GM19238 (cell line): ENCODE measurements at regions not wholly inside any gene's neighbourhood (a gene's known extent, or its start where the extent isn't known, plus 50 kb on each side); places are given as distances from the start of the nearest gene placed in this dataset.

Source experiments
- DNase-seq: peaks from one replicate; pipeline ENCODE4 v3.0.0; 2011; ENCODE audit warnings: low spot score; ENCODE audit not compliant: insufficient read length

DNA sequence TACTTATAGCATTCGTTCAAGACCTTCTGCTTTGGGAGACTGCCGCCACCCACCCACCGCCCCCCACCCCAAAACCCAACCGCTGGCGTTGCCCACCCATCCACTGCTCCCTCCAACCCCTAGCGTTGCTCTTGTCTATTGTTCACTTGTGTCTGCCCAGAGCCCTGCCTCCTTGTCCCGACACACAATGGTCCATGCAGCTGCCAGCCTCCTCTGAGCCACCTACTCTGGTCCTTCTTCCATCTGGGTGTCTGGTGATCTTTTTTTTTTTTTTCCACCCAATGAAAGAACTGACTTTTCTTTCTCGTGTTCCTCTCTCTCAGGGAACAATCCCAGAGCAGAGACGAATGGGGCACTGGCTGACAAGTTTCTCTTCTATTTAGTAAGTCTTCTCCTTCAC, 256.0 kb upstream of the SESN3 start:
- DNase-seq, result no peak

DNA sequence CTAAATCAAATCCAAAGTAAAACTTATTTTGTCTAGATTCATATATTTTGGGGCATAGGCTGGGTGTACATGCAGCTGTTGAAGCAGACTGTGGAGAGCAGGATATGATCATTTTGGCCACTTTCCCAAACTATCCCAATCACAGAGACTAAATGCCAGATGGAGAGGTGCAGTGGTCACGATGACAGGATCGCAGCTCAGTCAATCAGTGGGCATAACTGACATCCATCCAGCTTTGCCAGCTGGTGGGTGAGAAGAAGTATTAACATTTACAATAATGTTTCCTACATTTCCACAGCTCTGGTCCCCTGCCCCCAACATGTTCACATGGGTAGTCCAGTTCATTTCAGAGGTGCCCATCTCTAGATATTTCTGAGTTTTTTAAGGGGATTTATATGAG, 255.5 kb upstream of the SESN3 start:
- no peak for DNase-seq

DNA sequence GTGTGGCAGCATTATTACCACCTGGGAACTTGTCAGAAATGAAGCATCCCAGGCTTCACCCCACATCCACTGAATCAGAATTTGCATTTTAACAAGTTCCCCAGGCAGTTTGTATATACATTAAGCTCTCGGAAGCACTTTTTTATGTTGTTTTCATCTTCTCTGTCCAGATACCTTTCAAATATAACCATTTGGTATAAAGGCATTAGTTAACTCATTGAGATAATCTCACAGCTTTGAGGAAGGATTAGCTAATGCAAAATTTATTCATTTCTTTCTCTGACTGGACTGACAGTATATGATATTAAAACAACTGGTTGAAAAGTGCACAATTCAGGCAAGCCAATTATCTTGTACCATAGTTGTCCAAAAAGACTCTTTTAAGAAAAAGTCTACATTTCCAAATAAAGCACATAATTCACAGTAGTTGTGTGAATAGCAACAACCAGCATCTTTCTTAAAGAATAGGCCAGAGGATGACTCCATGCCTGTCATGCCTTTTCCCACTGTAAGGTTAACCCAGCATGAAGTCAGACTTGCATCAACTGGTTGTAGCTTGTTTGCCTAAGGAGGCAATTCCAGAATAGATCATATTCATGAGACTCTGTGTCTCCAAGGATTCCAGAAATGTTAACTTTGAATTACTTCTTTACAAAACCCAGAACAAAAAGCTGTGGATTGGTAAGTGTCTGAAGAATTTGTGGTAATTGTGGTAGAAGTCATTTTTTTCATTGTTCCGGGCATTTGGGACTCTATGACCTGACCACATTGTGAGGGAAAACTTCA, 254.3 kb upstream of the SESN3 start:
- no peak for DNase-seq

DNA sequence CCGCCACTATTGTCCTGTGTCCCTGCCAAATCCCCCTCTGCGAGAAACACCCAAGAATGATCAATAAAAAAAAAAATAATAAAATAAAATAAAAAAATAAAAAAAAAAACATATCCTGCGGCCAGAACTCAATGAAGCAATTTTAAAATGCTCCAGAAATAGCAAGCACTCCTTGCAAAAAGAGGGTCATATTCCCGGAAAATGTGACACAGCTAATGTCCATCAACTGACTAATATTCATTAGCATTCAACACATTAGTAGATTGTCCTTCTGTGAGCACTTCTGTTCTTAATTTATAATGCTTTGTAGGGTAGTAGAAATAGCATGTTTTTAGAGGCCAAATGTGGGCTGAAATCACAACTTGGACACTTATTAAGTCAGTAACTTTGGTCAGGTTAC, 252.3 kb upstream of the SESN3 start:
- DNase-seq, result no peak

DNA sequence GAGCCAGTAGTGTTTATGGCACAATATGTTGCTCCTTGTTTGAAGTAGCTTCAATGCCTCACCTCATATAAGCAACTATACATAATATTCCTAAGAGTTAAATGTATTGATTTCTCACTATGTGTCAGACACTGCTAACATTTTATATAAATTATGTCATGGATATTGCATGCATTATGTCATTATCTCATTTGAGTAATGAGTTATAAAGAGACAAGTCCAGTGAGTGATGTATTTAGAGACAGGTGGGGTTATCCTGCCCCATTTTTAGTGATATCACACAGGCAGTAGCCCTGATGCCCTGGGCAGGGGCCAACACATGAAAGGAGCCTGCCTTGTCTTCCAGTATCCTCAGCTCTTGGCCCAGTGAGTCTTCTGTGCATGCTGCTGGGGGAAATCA, 247.0 kb upstream of the SESN3 start:
- no peak for DNase-seq

DNA sequence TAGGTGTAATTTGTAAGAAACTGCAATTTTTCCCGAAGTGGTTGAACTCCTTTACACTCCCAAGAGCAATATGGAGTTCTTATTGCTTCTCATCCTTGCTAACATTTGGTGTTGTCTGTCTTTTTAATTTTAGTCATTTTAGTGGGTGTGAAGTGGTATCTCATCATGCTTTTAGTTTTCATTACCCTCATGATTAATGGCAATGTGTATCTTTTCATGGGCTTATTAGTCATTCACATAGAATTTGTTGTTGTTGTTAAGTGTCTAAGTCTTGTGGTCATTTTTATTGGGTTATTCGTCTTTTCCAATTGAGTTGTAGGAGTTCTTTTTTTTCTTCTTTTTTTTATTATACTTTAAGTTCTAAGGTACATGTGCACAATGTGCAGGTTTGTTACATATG, 238.3 kb upstream of the SESN3 start:
- no peak for DNase-seq

DNA sequence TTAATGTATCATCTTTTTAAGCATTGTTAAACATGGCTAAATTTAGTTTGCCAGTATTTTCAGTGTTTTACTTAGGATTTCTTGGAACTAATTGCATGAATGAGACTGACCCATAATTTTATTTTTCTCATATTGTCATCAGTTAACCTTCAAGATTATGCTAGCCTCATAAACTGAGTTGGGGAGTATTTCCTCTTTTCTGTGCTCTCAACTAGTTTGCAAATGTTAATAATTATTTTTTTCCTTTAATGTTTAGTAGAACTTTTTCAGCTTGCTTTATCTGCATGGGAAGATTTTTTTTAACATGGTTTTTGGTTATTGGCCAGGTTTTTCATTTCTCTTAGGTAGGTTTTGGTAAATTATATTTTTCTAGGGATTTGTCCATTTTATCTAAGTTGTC, 235.4 kb upstream of the SESN3 start:
- no peak for DNase-seq

DNA sequence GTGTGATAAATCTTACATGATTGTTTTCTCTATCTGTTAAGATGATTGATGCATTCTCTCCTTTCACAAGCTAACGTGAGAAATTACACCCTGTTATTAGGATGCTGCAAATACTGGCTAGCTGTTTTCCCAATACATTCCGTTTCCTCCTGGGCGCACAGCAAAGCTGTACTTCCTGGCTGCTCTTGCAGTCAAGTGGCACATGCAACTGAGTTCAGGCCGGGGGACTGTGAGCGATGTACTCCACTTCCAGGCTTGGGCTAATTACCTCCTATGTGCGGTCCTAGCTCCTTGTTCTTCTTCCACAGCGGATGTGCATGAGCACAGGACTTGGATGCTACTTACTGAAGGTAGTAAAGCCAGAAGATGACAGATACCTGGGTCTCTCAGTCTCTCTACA, 234.9 kb upstream of the SESN3 start:
- DNase-seq, result no peak

DNA sequence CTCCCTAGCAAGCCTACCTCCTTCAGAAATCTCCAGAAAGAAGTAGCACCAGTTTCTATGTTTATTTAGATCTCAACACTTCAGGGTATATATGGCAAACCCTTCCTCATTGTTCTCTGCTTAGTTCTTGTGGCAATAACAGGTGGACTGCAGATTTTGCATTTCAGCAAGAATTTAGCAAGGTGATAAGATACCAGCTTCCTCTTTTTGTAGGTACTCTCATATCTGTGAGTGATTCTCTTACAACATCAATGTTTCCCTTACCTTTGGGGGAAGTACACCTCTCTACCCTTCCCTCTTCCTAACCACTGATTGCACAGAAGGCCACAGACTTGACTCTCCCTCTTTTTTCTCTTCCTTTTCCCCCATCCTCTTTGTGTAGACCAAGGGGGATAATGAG, 230.9 kb upstream of the SESN3 start:
- no peak for DNase-seq

DNA sequence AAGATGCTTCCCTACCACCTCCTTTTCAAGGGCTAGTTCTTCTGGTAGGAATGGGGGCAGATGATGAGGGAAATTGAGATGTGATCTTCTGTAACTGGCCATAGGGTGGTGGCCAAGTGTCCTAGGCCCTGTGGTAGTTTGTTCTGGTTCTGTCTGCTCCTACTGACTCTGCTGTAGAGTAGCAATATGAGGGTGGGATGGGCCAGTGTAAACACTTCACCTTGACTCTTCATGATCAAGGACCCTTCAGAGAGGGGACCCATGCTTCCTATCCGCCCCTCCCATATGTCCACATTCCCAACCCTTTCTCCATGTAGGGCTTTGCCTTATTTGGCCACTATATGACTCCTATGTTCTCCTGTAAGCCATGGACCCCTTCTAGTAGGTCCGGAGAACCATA, 230.3 kb upstream of the SESN3 start:
- DNase-seq, result no peak

DNA sequence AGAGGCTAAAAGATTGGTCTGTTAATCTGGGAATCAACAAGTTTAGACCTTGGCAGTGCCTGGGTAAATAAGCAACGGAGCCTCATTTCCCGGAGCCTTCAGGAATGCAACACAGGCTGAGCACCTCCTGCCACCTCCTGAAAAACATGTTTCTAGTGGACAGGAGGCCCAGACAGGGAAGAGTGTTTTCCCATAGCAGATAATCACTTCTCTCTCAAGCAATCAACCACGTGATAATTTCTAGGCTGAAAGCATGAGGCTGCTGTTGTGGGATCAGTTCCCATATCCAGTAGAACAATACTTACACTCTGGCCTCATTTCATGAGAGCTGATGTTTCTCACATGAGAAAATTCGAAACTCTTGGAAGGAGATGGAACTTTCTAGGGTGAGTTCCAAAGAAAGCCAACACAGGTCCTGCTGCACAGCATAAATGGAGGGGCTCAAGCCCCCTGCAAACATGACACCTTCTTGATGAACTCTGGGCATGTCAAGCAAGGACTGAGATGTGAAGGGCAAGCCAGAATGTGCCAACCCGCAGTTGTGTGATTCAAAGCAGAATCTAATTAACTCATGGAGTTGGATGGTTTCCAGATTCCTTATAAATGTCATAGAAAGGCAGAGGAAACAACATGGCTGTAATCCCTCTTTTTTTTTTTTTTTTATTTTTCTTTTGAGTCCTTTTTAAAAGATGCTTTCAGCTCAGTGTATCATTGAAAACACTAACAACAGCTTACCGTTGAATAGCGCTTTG, 228.5 kb upstream of the SESN3 start:
- no peak for DNase-seq

DNA sequence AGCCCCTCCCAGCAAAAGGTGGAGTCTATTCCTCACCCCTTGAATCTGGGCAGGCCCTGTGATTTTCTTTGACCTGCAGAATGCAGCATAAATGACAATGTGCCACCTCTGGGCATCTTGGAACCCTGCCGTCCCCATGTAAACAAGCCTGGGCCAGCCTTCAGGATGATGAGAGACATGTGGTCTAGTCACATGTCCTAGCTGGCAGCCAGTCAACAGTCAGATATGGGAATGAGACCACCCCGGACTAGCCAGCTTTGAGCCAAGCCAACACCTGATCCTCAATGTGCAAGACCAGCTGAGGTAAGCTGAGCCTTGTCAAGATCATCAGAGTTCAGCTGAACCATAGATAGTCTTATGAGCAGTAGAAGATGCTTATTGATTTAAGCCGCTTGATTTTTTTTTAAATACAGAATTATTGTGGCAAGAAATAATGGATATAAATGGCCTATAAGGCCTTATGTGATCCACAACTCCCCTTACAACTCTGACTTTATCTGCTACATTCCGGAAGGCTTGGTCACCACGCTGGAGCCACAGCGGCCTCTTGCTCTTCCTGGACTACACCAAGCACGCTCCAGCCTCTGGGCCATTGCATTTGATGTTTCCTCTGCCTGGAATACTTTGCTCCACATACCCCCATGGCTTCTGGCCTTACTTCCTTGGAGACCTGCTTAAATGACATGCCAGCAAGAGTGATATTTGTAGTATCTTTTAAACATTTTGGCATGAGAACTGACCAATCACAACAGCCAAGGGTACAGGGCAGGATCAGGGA, 225.9 kb upstream of the SESN3 start:
- DNase-seq, result no peak

DNA sequence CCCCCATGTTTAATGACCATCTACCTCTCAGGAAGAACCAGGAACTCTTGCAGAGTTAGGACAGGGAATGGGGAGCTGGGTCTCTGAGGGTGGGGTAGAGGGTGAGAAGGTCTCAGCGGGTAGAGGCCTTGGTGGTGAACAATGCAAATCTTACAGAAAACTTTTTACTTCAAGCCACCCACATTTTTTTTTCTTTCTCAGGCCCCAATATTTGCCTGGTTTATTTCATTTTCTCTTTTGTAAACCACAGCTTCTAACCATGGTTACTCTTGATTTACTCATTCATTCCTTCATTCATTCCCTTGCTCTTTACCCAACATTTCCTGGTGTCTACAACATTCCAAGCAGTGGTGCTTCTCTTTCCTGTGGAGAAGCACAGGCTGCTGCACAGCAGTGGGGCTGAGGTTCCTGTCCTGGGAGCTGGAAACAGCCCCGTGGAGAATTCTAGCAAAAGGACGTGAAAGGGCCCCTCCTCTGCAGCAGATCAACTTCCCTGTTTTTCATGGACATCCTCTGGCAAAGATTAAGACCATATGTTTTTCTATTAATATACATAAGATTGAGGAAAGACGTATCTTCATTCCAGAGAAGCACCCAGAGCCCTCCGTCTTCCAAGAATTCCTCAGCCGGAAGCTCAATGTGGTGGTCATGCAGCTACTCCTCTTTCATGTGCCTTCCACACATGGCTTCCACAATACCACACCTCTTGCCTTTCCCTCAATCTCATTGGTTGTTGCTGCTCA, 224.4 kb upstream of the SESN3 start:
- DNase-seq, result no peak

DNA sequence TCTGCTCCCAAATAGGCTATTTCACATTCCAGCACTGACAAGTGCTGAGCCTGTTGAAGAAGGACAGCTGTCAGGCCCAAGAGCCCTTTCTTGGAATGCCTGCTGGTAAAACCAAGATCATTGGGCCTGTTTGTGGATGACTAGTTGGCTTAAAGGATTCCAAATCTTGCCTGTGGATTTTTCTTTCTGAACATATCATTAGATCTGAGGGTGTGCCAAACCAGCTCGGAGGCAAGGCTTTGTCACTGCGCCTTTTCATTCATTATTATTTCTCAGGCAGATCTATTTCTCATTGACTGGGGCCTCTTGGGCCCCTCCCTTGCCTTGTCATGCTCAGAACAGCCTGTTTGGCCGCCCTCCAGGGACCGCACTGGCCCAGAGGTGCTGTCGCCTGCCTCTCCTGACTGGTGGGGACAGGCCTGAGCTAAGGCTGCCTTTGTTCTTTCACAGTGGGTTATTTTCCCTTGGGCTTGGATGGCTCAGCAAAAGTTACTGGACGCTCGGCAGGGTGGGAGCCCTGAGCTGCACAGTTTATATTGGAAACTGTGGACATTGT, 222.7 kb upstream of the SESN3 start:
- no peak for DNase-seq

DNA sequence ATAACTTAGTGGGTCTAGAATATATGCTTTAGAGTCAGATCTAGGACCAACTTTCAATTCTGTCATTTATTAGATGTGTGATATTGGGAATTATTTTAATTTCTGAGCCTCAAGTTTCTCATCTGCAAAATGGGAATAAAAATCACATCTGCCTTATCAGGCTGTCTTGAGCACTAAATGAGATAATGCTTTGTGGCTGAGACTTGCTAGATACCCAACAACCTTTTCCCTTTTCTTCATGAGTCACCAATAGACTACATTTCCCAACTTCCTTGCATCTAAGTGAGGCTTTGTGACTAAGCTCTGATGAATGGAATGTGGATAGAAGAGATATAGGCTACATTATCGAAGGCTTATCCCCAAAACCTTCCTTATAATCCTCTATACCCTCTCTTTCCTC, 220.7 kb upstream of the SESN3 start:
- DNase-seq, result no peak

DNA sequence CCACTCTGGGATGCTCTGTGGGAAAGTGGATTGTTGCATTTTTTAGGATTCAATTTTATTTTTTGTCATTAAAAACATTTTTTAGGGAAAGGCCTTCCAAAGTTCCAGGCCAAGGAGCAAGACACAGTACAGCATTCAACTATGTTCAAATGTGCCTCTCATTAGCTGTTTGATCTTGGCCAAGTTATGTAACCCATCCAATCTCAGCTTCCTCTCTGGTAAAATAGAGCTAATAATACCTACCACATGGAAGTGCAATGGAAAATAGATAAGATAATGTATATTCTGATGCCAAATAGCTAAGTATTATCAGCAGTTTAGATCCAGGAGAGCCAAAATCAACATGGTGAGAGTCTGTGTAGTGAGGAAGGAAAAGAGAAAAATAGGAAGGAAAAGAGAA, 220.3 kb upstream of the SESN3 start:
- no peak for DNase-seq

DNA sequence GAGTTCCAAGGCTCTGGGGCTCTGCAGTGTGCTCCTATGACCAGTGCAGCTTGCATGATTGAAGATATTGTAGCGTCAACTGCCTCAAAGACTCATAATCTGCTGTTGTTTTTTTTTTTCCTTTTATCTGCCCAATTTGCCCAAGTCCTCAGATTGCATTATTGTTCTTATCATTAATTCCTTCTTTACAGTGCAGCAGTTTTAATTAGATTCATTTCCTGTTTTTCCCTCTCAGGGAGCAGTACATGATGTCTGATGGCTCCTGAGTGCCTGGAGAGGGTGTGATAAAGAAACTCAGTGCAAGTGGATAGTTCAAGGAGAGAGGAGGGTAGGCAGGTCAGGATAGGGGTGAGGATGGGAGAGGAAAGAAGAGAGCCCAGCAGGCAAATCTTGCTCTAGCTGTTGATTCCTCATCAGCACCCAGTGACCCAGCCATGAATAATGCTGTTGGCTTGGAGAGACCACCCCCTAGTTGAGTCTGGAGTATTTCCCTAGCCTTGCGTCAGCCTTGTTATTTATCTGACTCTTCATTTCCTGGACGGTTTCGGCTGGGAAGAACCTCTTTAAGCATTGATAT, 219.6 kb upstream of the SESN3 start:
- DNase-seq, result no peak

DNA sequence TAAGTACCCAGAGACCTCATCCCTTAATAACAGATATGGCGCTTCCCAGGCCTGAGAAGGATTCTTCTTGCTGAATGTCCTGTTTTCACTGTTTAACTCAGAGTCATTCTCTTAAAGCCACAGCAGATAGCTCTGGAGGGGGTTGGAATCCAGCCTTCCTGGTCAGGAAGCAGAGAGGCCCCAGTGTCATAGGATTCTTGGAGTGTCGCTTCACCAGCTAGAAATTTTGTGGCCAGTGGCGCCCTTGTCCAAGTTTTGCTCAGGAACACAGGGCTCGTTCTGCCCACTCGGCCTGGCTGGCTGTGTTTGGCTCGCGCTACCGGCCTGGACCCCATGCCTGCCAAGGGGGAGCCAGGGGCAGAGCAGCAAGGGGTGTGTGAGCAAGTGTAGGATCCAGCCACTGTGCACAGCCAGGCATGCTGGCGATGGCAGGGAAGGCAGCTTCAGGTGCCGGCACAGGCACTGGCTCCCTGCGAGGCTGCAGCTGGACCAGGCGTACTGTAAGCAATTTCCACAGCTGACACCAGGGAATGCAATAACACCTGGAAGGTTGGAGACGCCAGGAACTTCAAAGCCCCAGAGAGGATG, 214.8 kb upstream of the SESN3 start:
- no peak for DNase-seq

DNA sequence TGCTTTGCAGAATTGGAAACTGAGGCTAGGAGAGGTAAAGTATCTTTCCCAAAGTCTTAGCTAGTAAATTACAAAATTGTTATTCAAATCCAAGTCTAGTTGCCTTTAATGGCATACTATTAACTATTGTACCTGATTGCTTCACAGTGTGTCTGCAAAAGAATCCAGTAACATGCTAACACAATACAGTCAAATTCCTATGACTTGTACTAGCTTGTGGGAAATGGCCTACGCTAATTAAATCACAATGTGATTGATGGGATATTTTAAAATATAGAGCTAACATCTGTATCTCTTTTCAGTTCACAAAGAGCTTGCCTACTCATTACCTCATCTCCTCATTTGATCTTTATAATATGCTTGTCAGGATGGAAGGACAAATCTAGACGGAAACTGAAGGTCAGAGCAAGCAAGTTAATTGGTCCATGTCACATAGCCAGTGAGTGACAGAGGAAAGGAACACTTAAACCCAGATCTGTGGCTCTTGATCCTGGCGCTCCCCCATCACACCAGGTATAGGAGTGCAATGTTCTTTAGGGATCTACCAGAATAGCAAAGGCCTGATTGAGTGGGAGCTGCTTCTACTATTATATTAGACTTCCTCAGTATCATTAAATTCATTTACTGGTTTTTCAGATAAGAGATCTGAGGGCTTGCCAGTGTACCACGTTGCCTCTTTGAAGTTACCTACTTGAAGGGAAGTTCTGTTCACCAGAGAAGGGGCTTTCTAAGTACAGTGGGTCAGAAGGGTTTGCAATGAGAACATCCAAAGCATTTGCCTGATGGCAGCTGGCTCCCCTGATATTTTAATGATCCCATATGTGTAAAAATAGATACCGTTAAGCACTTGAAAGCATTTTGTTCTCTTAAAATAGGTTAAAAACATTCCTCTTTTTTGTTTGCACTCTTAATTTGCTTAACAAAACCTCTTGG, 213.6 kb upstream of the SESN3 start:
- no peak for DNase-seq
